Mucosa of descending colon (tissue), 3 donors: ENCODE measurements at regions not wholly inside any gene's neighbourhood (a gene's known extent, or its start where the extent isn't known, plus 50 kb on each side); places are given as distances from the start of the nearest gene placed in this dataset.
"Not testable (repeated sequence)": the region's sequence is repeated elsewhere in the genome, so short reads cannot be mapped to it uniquely, and the experiment has no call there.

Experiments
- ATAC-seq: fragments of 200-7000 bp; cut with Tn5 transposase; one replicate; pipeline ENCODE4 v1.9.1; 2020; ENCODE audit warnings: mild to moderate bottlenecking, moderate library complexity
- DNase-seq, 3 donors: peaks; one replicate each; pipeline ENCODE4 v3.0.0-alpha.2; 2020
- H3K36me3 ChIP-seq: fragments of 200-600 bp; one replicate; pipeline ENCODE4 v1.8.0; 2021; ENCODE audit warnings: low read depth, mild to moderate bottlenecking
- H3K4me1 ChIP-seq: fragments of 200-600 bp; one replicate; pipeline ENCODE4 v1.8.0; 2021; ENCODE audit warnings: low read depth, mild to moderate bottlenecking
- H3K4me3 ChIP-seq: fragments of 200-600 bp; one replicate; pipeline ENCODE4 v1.8.0; 2021; ENCODE audit warnings: mild to moderate bottlenecking
- H3K9me3 ChIP-seq: fragments of 200-600 bp; one replicate; pipeline ENCODE4 v1.8.0; 2021; ENCODE audit warnings: mild to moderate bottlenecking
- CTCF ChIP-seq: fragments of 200-600 bp; IDR thresholded peaks from one replicate; pipeline ENCODE4 v1.8.0; 2022; ENCODE audit warnings: antibody characterized with exemption, mild to moderate bottlenecking
- intact Hi-C, 2 donors: fragments of 100-400 bp; cut with DNase I in 1 of 2; cut with micrococcal nuclease in 1 of 2; formaldehyde crosslinking; loops; one replicate each; pipeline versions ENCODE4 v1.11.0 to v1.11.1; 2022; cut with DNase I, micrococcal nuclease
- donor health status: DM: no; HTN: no; CAD: no; lungs with moderate emphysema.
- donor health status: DM: no; HTN: no; CAD: no.
- donor health status: DM: no; HTN: yes; CAD: no.

GRCh38 chr9:74138182-74138581 lies 359.0 kb upstream of the RORB start:
- no peak overlapping the region for H3K4me3 ChIP-seq
- no peak for ATAC-seq
- TF ChIP-seq CTCF, result no peak
- no peak for DNase-seq
- H3K9me3 ChIP-seq, result no peaks in the 10 kb centered on the region
- H3K4me1 ChIP-seq, result no peaks in the 10 kb centered on the region
- H3K36me3 ChIP-seq, result no peaks in the 10 kb centered on the region
- intact Hi-C loops, result no loop called here

- ATAC-seq (no peak), DNase-seq (no peak)
- H3K36me3 ChIP-seq, result no peaks in the 10 kb centered on the region
- no peaks in the 10 kb centered on the region for H3K4me1 ChIP-seq
- no peaks in the 10 kb centered on the region for H3K9me3 ChIP-seq
- no peak for TF ChIP-seq CTCF
- intact Hi-C loops, result no loop called here
- H3K4me3 ChIP-seq, result no peak overlapping the region
Measured at GRCh38 chr9:74140141-74140540, 357.0 kb upstream of the RORB start.

- intact Hi-C loops, result no loop called here
- TF ChIP-seq CTCF, result no peak
- H3K4me3 ChIP-seq, result no peak overlapping the region
- no peak for DNase-seq
- H3K9me3 ChIP-seq, result no peaks in the 10 kb centered on the region
- H3K36me3 ChIP-seq, result no peaks in the 10 kb centered on the region
- no peaks in the 10 kb centered on the region for H3K4me1 ChIP-seq
- no peak for ATAC-seq
Measured at GRCh38 chr9:74147906-74148305, 349.2 kb upstream of the RORB start.

- Histone ChIP-seq H3K4me3 (no peak overlapping the region), H3K4me1 (no peaks in the 10 kb centered on the region), H3K9me3 (no peaks in the 10 kb centered on the region), H3K36me3 (no peaks in the 10 kb centered on the region)
- DNase-seq, result no peak
- TF ChIP-seq CTCF, result no peak
- intact Hi-C loops, result no loop called here
- no peak for ATAC-seq
Measured at GRCh38 chr9:74172874-74173273, 324.3 kb upstream of the RORB start.

- DNase-seq (no peak), ATAC-seq (no peak)
- Histone ChIP-seq H3K9me3 (no peaks in the 10 kb centered on the region), H3K4me3 (no peak overlapping the region), H3K36me3 (no peaks in the 10 kb centered on the region), H3K4me1 (no peaks in the 10 kb centered on the region)
- no peak for TF ChIP-seq CTCF
- intact Hi-C loops, result no loop called here
Measured at GRCh38 chr9:74173284-74173683, 323.9 kb upstream of the RORB start.

GRCh38 chr9:74197771-74198170 lies 299.4 kb upstream of the RORB start:
- H3K4me3 ChIP-seq, ATAC-seq, DNase-seq, H3K9me3 ChIP-seq, intact Hi-C loops, H3K4me1 ChIP-seq, H3K36me3 ChIP-seq: not testable (repeated sequence)
